Activated CD4-positive, alpha-beta T cell treated with anti-CD3 and anti-CD28 coated beads, Interleukin-2, amount 50 U/mL, for 16 hours (primary cell): ENCODE measurements at regions not wholly inside any gene's neighbourhood (a gene's known extent, or its start where the extent isn't known, plus 50 kb on each side); places are given as distances from the start of the nearest gene placed in this dataset.
A peak's percentile ranks its signal among the peaks of the same experiment; 100 is the strongest.

Experiments used
- DNase-seq: peaks from one replicate; pipeline ENCODE4 v3.0.0-alpha.2; 2020

- DNase-seq: no peak
Measured at GRCh38 chr1:163664671-163665335, 343.0 kb downstream of the NUF2 start.

- no peak for DNase-seq
Measured at GRCh38 chr1:163668472-163668871, 346.7 kb downstream of the NUF2 start.

- no peak for DNase-seq
Measured at GRCh38 chr1:163670989-163671757, 349.4 kb downstream of the NUF2 start.

- DNase-seq: no peak
Measured at GRCh38 chr1:163672976-163673758, 351.4 kb downstream of the NUF2 start.

- DNase-seq: no peak
Measured at GRCh38 chr1:163673759-163674151, 352.0 kb downstream of the NUF2 start.

GRCh38 chr1:163674236-163674635, 352.5 kb downstream of the NUF2 start:
- DNase-seq: no peak

- no peak for DNase-seq
Measured at GRCh38 chr1:163684785-163685184, 363.0 kb downstream of the NUF2 start.

GRCh38 chr1:163692266-163692665, 370.5 kb downstream of the NUF2 start:
- no peak for DNase-seq

- peak; percentile 80 for DNase-seq
Measured at GRCh38 chr1:163697137-163697536, 375.4 kb downstream of the NUF2 start.

- no peak for DNase-seq
Measured at GRCh38 chr1:163701783-163702374, 380.1 kb downstream of the NUF2 start.

- no peak for DNase-seq
Measured at GRCh38 chr1:163703794-163704193, 382.0 kb downstream of the NUF2 start.

GRCh38 chr1:163706915-163707314, 385.2 kb downstream of the NUF2 start:
- DNase-seq: no peak

GRCh38 chr1:163709636-163710035, 387.9 kb downstream of the NUF2 start:
- DNase-seq: no peak

GRCh38 chr1:163712321-163712720, 390.6 kb downstream of the NUF2 start:
- DNase-seq: no peak

GRCh38 chr1:163720294-163720693, 398.5 kb downstream of the NUF2 start:
- DNase-seq: no peak

GRCh38 chr1:163725551-163725950, 403.8 kb downstream of the NUF2 start:
- no peak for DNase-seq

- DNase-seq: no peak
Measured at GRCh38 chr1:163730411-163730821, 408.7 kb downstream of the NUF2 start.

GRCh38 chr1:163737261-163737660, 415.5 kb downstream of the NUF2 start:
- DNase-seq: no peak

GRCh38 chr1:163744301-163744887, 422.6 kb downstream of the NUF2 start:
- DNase-seq: peak; percentile 12

GRCh38 chr1:163745204-163745603, 423.4 kb downstream of the NUF2 start:
- no peak for DNase-seq

GRCh38 chr1:163747261-163747660, 425.5 kb downstream of the NUF2 start:
- no peak for DNase-seq

GRCh38 chr1:163747855-163748254, 426.1 kb downstream of the NUF2 start:
- no peak for DNase-seq
